Thyroid gland (tissue), 4 donors: ENCODE measurements at regions not wholly inside any gene's neighbourhood (a gene's known extent, or its start where the extent isn't known, plus 50 kb on each side); places are given as distances from the start of the nearest gene placed in this dataset.

Experiments used
- POLR2A ChIP-seq, 2 donors: fragments of 450-650 bp; IDR thresholded peaks; one replicate each; pipeline ENCODE4 v1.6.1; 2017; ENCODE audit warnings: antibody characterized with exemption in 2 of 2, mild to moderate bottlenecking in 2 of 2, moderate library complexity in 1 of 2
- TF ChIP-seq, protein P1 (sequence below), 6 experiments: fragments of 200-600 bp in 3 of 6; fragments of 450-650 bp in 3 of 6; sonication (generic) in 3 of 6; IDR thresholded peaks; one replicate each; pipeline ENCODE4 v1.5.1; 2016 to 2019; ENCODE audit warnings: antibody characterized with exemption in 6 of 6, mild to moderate bottlenecking in 2 of 6, inconsistent platforms in 1 of 6, moderate library complexity in 1 of 6

GRCh38 chr9:117782931-117783788, 79.0 kb downstream of the TLR4 start:
- TF ChIP-seq, protein P1, sequence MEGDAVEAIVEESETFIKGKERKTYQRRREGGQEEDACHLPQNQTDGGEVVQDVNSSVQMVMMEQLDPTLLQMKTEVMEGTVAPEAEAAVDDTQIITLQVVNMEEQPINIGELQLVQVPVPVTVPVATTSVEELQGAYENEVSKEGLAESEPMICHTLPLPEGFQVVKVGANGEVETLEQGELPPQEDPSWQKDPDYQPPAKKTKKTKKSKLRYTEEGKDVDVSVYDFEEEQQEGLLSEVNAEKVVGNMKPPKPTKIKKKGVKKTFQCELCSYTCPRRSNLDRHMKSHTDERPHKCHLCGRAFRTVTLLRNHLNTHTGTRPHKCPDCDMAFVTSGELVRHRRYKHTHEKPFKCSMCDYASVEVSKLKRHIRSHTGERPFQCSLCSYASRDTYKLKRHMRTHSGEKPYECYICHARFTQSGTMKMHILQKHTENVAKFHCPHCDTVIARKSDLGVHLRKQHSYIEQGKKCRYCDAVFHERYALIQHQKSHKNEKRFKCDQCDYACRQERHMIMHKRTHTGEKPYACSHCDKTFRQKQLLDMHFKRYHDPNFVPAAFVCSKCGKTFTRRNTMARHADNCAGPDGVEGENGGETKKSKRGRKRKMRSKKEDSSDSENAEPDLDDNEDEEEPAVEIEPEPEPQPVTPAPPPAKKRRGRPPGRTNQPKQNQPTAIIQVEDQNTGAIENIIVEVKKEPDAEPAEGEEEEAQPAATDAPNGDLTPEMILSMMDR (IDR thresholded peaks at IDR 0.05) = peak in 5 of 6 experiments; percentile 13 to 66 (median 45)
- TF ChIP-seq POLR2A (IDR thresholded peaks at IDR 0.05) = no peak
